HEK293 (cell line): ENCODE measurements at regions not wholly inside any gene's neighbourhood (a gene's known extent, or its start where the extent isn't known, plus 50 kb on each side); places are given as distances from the start of the nearest gene placed in this dataset.

Experiments used
- CTCF ChIA-PET: fragments of 350-600 bp; formaldehyde crosslinking; extraction: SDS; loops from one replicate; lab custom pipeline; 2021; ENCODE audit warnings: antibody characterized with exemption; lab: Yijun Ruan, JAX
- POLR2A ChIA-PET: fragments of 300-600 bp; formaldehyde crosslinking; extraction: SDS; loops from one replicate; lab custom pipeline; 2020; ENCODE audit warnings: antibody characterized with exemption, inconsistent platforms; lab: Yijun Ruan, JAX
- H3K27ac ChIP-seq: fragments of 200-500 bp; sonication (Bioruptor generic); 2 replicates; pipeline ENCODE4 v1.5.1; 2014; ENCODE audit warnings: low read depth, low read length, control low read depth, inconsistent platforms; ENCODE audit errors: extremely low read depth
- H3K36me3 ChIP-seq, 2 experiments: fragments of 200-500 bp in 1 of 2; sonication (Bioruptor generic) in 1 of 2; 1 replicate in 1 of 2; 2 replicates in 1 of 2; pipeline ENCODE4 v1.5.1; 2014 to 2017; ENCODE audit warnings: inconsistent platforms in 2 of 2, low read length in 2 of 2; ENCODE audit not compliant: control insufficient read depth in 2 of 2, insufficient read depth in 1 of 2
- H3K4me1 ChIP-seq: fragments of 200-500 bp; sonication (Bioruptor generic); 2 replicates; pipeline ENCODE4 v1.5.1; 2014; ENCODE audit warnings: mild to moderate bottlenecking, low read length, inconsistent platforms; ENCODE audit not compliant: control insufficient read depth, insufficient read depth
- H3K4me3 ChIP-seq: 2 replicates; pipeline ENCODE4 v1.5.1; 2011; ENCODE audit warnings: low read depth, mild to moderate bottlenecking, control low read depth, low read length, moderate library complexity
- H3K9me3 ChIP-seq: fragments of 200-500 bp; sonication (Bioruptor generic); 2 replicates; pipeline ENCODE4 v1.5.1; 2014; ENCODE audit warnings: low read depth, low read length, inconsistent platforms; ENCODE audit not compliant: control insufficient read depth, insufficient read depth
- KLF17 ChIP-seq: fragments of 450-650 bp; formaldehyde crosslinking; IDR thresholded peaks from 2 replicates; pipeline ENCODE4 v1.5.1; 2016; ENCODE audit warnings: missing biosample characterization, missing genetic modification characterization
- SP3 ChIP-seq: fragments of 450-650 bp; formaldehyde crosslinking; IDR thresholded peaks from 2 replicates; pipeline ENCODE4 v1.5.1; 2016; ENCODE audit warnings: missing biosample characterization, missing genetic modification characterization
- TSHZ1 ChIP-seq: fragments of 450-650 bp; formaldehyde crosslinking; IDR thresholded peaks from 2 replicates; pipeline ENCODE4 v1.5.1; 2016; ENCODE audit warnings: missing biosample characterization, missing genetic modification characterization, borderline replicate concordance
- ZBTB17 ChIP-seq: fragments of 450-650 bp; formaldehyde crosslinking; IDR thresholded peaks from 2 replicates; pipeline ENCODE4 v1.5.1; 2016; ENCODE audit warnings: missing biosample characterization, missing genetic modification characterization
- ZBTB21 ChIP-seq: fragments of 450-650 bp; formaldehyde crosslinking; IDR thresholded peaks from 2 replicates; pipeline ENCODE4 v1.5.1; 2017; ENCODE audit warnings: missing biosample characterization, missing genetic modification characterization
- ZNF114 ChIP-seq: fragments of 450-650 bp; formaldehyde crosslinking; IDR thresholded peaks from 2 replicates; pipeline ENCODE4 v1.5.0; 2017; ENCODE audit warnings: missing biosample characterization, missing genetic modification characterization
- ZNF423 ChIP-seq: fragments of 450-650 bp; formaldehyde crosslinking; IDR thresholded peaks from 2 replicates; pipeline ENCODE4 v1.5.1; 2016; ENCODE audit warnings: missing biosample characterization, missing genetic modification characterization
- ZNF518A ChIP-seq: fragments of 450-650 bp; formaldehyde crosslinking; conservative IDR thresholded peaks from 2 replicates; pipeline ENCODE4 v1.5.1; 2016; ENCODE audit warnings: low read depth, missing biosample characterization, missing genetic modification characterization
- ZNF521 ChIP-seq: fragments of 450-650 bp; formaldehyde crosslinking; IDR thresholded peaks from 2 replicates; pipeline ENCODE4 v1.5.1; 2017; ENCODE audit warnings: missing biosample characterization, mild to moderate bottlenecking, missing genetic modification characterization
- ZNF600 ChIP-seq: fragments of 450-650 bp; formaldehyde crosslinking; IDR thresholded peaks from 2 replicates; pipeline ENCODE4 v1.5.1; 2016; ENCODE audit warnings: missing biosample characterization, missing genetic modification characterization
- ZNF623 ChIP-seq: fragments of 450-650 bp; formaldehyde crosslinking; IDR thresholded peaks from 2 replicates; pipeline ENCODE4 v1.5.1; 2016; ENCODE audit warnings: missing biosample characterization, missing genetic modification characterization
- TF ChIP-seq, protein P1 (sequence below): fragments of 450-650 bp; formaldehyde crosslinking; IDR thresholded peaks from 2 replicates; pipeline ENCODE4 v1.5.1; 2017; ENCODE audit warnings: missing biosample characterization, missing genetic modification characterization

DNA sequence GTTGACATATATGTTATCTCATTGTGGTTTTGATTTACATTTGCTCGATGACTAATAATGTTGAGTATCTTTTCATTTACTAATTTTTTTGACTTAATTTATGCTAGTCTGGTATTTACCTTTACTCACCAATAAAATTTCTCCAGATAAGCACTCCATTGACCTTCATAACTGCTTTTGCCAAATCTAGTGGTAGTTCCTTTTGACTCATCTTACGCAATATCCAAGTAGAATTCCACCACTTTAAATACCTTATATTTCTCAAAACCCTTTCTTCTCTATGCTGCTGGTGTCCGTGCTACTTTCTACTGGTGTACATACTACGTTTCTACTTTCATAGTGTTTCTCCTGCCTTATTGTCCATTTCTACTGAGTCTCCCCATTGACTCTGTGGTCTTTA, 407.6 kb upstream of the SPHKAP start:
- CTCF ChIA-PET, result interaction anchor here (0.6 kb wide), 1 partner anchor 29 kb away, joined by 3 read pairs; no protein-coding TSS in a partner anchor

GRCh38 chr2:228581731-228582130, 400.2 kb upstream of the SPHKAP start:
- Histone ChIP-seq H3K27ac (no peak overlapping the region), H3K36me3 (no peaks in the 10 kb centered on the region), H3K4me3 (no peak overlapping the region), H3K4me1 (no peaks in the 10 kb centered on the region), H3K9me3 (no peaks in the 10 kb centered on the region)
- CTCF ChIA-PET, result interaction anchor here (0.6 kb wide), 1 partner anchor 180 kb away, joined by 5 read pairs; no protein-coding TSS in a partner anchor
- POLR2A ChIA-PET, result no interaction called here
- TF ChIP-seq KLF17 (tag by site-specific recombination), result no peak
- TF ChIP-seq ZNF600 (tag by site-specific recombination), result no peak
- TF ChIP-seq, protein P1, sequence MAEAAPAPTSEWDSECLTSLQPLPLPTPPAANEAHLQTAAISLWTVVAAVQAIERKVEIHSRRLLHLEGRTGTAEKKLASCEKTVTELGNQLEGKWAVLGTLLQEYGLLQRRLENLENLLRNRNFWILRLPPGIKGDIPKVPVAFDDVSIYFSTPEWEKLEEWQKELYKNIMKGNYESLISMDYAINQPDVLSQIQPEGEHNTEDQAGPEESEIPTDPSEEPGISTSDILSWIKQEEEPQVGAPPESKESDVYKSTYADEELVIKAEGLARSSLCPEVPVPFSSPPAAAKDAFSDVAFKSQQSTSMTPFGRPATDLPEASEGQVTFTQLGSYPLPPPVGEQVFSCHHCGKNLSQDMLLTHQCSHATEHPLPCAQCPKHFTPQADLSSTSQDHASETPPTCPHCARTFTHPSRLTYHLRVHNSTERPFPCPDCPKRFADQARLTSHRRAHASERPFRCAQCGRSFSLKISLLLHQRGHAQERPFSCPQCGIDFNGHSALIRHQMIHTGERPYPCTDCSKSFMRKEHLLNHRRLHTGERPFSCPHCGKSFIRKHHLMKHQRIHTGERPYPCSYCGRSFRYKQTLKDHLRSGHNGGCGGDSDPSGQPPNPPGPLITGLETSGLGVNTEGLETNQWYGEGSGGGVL, result no peak
- no peak for TF ChIP-seq ZBTB21 (tag by site-specific recombination)
- no peak for TF ChIP-seq ZNF521 (tag by site-specific recombination)
- no peak for TF ChIP-seq SP3
- no peak for TF ChIP-seq ZNF114 (tag by site-specific recombination)
- TF ChIP-seq ZBTB17, result no peak

More for the DNA sequence above, 407.6 kb upstream of the SPHKAP start:
- H3K36me3 ChIP-seq, result no peaks in the 10 kb centered on the region
- TF ChIP-seq ZNF423 (no peak), TSHZ1 (no peak), ZNF518A (tag by site-specific recombination) (no peak), ZNF623 (tag by site-specific recombination) (no peak)
- no peaks in the 10 kb centered on the region for H3K4me1 ChIP-seq
- no peak overlapping the region for H3K27ac ChIP-seq
- POLR2A ChIA-PET, result no interaction called here
- H3K4me3 ChIP-seq, result no peak overlapping the region
- H3K9me3 ChIP-seq, result no peaks in the 10 kb centered on the region
